GM19463 (cell line): ENCODE measurements at regions not wholly inside any gene's neighbourhood (a gene's known extent, or its start where the extent isn't known, plus 50 kb on each side); places are given as distances from the start of the nearest gene placed in this dataset.

ENCODE experiments used
- ATAC-seq: cut with Tn5 transposase; IDR thresholded peaks from one replicate; pipeline ENCODE4 v1.9.1; 2021; ENCODE audit warnings: mild to moderate bottlenecking, moderate library complexity; ENCODE audit not compliant: unreplicated experiment

DNA sequence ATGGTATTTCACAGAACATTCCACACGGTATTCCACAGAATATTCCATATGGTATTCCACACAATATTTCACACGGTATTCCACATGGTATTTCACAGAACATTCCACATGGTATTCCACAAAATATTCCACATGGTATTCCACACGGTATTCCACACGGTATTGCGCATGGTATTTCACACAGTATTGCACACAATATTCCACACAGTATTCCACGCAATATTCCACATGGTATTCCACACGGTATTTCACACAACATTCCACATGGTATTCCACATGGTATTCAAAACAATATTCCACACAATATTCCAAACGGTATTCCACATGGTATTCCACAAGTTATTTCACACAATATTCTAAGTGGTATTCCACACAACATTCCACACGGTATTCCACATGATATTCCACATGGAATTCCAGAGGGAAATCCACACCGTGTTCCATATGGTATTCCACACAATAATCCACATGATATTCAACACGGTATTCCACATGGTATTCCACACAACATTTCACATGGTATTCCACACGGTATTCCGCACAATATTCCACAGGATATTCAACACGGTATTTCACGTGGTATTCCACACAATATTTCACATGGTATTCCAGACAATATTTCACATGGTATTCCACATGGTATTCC is 136.7 kb upstream of the CHST15 start:
- no peak for ATAC-seq

DNA sequence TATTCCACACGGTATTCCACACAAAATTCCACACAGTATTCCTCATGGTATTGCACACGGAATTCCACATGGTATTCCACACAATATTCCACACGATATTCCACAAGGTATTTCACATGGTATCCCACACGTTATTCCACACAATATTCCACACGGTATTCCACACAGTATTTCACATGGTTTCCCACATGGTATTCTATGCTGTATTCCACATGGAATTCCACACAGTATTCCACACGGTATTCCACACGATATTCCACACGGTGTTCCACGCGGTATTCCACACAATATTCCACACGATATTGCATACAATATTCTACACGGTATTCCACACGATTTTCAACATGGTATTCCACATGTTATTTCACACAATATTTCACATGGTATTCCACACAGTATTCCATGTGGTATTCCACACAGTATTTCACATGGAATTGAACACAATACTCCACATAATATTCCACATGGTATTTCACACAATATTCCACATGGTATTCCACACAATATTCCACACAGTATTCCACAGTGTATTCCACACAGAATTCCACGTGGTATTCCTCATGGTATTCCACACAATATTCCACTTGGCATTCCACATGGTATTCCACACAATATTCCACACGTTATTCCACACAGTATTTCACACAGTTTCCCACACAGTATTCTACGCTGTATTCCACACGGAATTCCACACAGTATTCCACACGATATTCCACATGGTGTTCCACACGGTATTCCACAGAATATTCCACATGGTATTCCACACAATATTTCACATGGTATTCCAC is 136.0 kb upstream of the CHST15 start:
- ATAC-seq: no peak

GRCh38 chr10:124228471-124228870 is 135.1 kb upstream of the CHST15 start:
- ATAC-seq: no peak

GRCh38 chr10:124227988-124228387 is 134.6 kb upstream of the CHST15 start:
- no peak for ATAC-seq

GRCh38 chr10:124227055-124227975 is 133.9 kb upstream of the CHST15 start:
- no peak for ATAC-seq

DNA sequence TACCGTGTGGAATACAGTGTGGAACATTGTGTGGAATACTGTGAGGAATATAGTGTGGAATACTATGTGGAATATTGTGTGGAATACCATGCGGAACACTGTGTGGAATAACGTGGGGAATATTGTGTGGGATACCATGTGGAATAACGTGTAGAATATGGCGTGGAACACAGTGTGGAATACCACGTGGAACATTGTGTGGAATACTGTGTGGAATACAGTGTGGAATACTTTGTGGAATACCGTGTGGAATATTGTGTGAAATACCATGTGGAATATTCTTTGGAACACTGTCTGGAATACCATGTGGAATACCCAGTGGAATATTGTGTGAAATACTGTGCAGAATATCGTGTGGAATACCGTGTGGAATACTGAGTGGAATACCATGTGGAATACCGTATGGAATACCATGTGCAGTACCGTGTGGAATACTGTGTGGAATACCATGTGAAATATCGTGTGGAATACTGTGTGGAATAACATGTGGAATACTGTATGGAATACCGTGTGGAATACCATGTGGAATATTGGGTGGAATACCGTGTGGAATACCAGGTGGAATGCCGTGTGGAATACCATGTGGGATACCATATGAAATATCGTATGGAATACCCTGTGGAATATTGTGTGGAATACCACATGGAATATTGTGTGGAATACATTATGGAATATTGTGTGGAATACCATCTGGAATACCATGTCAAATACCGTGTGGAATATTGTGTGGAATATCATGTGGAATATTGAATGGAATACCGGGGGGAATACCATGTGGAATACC is 133.1 kb upstream of the CHST15 start:
- no peak for ATAC-seq

DNA sequence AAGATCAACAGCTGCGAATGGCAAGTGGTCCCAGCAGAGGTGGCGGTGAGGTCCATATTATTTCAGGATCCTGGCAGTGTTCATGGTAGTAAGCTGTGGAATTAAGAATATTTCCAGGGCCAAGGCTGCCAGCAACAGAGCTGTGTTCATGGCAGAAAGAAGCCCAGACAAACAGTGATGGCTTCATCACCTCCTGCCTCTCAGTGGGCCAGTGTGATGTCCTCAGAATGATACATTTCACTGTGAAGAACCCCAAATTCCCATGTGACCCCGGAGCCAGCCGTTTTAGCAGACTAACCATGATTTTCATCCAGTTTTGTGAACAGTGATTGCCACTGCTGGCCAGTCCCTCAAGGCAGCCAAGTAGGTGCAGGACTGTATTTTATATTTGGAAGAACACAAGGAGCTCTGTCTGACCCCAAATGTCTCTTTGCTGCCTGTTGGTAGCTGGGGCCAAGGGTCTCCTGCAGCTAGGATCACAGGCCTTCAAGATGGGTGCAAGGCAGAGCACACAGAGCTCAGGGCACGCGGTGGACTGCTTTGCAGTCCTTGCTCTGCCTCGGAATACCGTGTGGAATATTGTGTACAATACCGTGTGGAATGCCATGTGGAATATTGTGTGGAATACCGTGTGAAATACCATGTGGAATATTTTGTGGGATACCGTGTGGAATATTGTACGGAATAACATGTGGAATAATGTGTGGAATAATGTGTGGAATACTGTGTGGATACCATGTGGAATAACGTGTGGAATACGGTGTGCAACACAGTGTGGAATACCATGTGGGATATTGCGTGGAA is 132.3 kb upstream of the CHST15 start:
- ATAC-seq: no peak

GRCh38 chr10:124225029-124225466 is 131.7 kb upstream of the CHST15 start:
- no peak for ATAC-seq

GRCh38 chr10:124224331-124225028 is 131.1 kb upstream of the CHST15 start:
- ATAC-seq: no peak

DNA sequence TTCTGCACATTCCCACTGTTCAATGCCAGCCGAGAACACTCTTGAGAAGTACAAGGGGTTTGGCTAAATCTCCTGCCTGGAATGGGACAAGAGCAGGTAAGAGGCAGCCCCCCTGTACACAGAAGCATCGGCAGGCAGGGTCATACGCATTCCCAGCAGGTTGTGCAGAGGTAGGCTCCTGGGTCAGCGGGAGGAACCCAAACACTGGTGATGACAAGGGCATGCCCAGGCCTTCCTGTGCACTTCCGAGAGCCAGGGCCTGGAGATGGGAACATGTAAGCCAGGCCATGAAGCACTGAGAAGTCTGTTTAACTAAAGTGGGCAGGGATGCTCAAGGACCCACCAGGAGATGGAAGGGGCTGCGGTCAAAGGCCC is 130.3 kb upstream of the CHST15 start:
- no peak for ATAC-seq

DNA sequence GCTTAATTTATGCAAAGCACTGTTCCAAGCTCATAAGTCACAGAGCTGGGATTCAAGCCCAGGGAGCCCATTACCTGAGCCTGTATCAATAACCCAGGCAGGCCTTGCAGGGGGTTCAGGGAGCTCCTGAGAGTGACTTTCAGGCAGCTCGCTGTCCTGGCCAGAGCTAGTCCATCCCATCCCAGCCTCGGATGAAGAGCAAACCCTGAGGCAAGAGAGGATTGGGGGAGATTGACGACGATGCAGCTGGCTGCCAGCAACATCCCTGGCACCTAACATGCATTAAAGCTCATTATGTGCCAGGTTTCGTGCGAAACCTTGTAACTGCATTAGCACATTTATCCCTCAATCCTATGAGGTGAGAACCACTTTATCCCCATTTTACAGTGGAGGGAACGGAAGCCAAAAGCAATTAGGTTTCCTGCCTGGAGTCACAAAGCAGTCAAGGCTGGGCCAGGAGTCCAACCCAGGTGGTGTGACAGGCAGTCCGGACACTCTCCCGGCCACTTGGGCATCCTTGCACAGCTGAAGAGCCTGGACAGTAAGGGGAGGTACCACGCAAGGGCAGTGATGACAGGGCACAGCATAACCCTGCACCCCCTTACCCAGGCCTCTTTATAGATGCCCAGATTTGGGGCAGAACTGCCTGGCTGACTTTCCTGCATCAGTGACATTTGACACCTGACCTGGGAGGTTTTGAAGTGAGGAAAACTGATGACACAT is 129.8 kb upstream of the CHST15 start:
- no peak for ATAC-seq

GRCh38 chr10:124222318-124222987 is 129.1 kb upstream of the CHST15 start:
- ATAC-seq: peak; percentile 29

DNA sequence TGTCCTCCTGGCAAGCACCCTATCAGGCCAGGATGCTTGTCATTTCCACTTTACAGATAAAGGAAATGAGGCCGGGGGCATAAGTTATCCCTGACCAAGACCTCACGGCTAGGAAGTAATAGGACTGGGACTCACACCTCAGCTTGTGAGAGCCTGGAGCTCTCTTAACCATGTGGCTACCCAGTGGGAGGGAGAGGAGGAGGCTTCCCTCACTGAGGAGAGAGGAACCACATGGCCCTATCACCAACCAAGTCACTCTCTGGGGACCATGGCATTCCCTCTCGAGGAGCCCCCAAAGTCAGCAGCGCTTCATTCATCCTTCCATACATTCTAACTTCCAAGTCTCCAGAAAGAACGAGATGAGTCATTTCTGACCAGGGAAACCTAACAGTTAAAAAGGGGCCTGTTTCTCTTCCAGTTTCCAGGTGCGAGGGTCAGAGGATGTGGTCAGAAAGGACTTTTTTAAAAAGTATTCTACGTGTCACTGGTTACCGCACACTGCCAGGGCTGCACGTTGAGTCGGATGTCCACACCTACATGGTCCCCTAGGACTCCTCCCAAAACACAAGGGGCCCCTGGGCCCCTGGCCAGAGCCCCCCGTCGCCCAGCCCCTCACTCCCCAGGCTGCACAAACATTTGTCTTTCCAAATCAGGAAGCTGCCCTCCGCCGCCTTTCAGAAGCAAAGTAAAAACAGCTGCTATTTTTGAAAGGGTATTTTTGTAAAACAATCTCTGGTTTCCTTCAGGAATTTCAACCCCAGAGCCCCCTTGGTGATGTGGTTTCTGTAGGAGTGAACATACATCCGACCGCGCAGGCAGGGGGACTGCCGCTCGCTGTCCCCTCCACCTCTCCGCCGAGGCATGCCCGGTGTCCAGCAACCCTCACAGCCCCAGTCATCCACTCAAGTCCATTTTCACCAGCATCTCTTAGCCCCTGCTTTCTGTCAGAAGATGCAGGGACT is 128.2 kb upstream of the CHST15 start:
- peak; percentile 77 for ATAC-seq

DNA sequence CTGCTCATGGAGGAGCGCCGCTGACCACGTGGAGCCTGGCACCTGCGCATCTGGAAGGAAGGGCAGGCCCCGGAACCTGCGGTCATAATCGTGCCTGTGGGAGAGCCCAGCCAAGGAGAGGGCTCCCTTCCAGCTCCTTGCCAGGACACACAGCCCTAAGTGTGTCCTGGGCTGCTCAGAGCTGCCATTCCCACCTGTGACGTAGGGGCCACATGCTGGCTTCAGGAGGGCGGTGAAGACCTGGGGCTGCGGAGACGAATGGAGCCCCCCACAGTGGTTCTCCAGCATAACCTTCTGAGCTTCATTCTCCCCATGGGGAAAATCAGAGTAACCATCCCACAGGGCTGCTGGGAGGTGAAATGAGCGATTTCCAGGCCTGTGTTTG is 127.6 kb upstream of the CHST15 start:
- ATAC-seq: no peak

- no peak for ATAC-seq
Observed at GRCh38 chr10:124220547-124220946, 127.1 kb upstream of the CHST15 start.

DNA sequence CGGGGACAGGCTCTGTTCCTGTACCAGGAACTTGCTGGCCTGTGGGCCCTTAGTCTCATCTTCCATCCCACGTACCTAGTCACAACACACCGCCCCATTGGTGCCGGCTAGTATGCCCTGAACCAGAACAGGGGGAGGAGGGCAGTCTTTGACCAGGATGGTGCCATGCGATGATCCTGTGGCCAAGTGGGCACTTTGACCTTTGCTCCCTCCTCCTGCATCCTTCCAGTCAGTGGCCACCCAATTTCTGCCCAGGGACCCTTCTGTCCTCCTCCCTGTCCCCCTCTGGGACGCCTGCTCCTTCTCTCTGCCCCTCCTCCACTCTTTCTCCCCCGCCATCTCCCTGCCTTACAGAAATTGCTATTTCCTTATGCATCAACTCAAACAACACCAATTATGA is 126.3 kb upstream of the CHST15 start:
- ATAC-seq: no peak

DNA sequence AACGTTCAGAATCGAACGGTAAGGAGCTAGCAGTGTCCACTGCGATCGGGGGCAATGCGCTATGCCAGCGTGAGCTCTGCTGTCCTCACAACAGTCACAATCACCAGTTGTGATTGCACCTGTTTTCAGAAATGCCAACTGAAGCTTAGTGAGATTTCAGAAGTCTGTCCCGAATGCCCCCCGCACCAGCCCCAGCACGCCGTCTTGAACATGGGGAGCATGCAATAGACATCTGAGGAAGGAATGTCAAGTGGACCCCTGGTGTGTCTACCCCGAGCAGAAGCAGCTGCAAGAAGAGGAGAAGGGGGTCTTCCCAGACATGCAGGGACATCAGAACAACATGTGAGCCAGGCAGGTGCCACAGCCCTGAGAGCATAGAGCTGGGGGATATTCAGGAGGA is 125.7 kb upstream of the CHST15 start:
- ATAC-seq: no peak
